ENCODE measurements at regions not wholly inside any gene's neighbourhood (a gene's known extent, or its start where the extent isn't known, plus 50 kb on each side); places are given as distances from the start of the nearest gene placed in this dataset.

- DNase-seq (ENCODE audit: low spot score) = no peak
Observed at GRCh38 chr2:103506812-103507211, 745.0 kb downstream of the TMEM182 start.

- DNase-seq (ENCODE audit: low spot score) = no peak
Observed at GRCh38 chr2:103512442-103512841, 750.6 kb downstream of the TMEM182 start.

- no peak for DNase-seq (ENCODE audit: low spot score)
Observed at GRCh38 chr2:103520547-103520946, 758.7 kb downstream of the TMEM182 start.

- no peak for DNase-seq (ENCODE audit: low spot score)
Observed at GRCh38 chr2:103525756-103526155, 763.9 kb downstream of the TMEM182 start.

- DNase-seq (ENCODE audit: low spot score) = no peak
Observed at GRCh38 chr2:103526757-103527156, 764.9 kb downstream of the TMEM182 start.

GRCh38 chr2:103527278-103527677 lies 765.4 kb downstream of the TMEM182 start:
- no peak for DNase-seq (ENCODE audit: low spot score)

GRCh38 chr2:103529798-103530502 lies 768.1 kb downstream of the TMEM182 start:
- no peak for DNase-seq (ENCODE audit: low spot score)

- DNase-seq (ENCODE audit: low spot score) = no peak
Observed at GRCh38 chr2:103552775-103553174, 790.9 kb downstream of the TMEM182 start.

GRCh38 chr2:103594823-103595222 lies 833.0 kb downstream of the TMEM182 start:
- DNase-seq (ENCODE audit: low spot score) = no peak

GRCh38 chr2:103605071-103605780 lies 843.4 kb downstream of the TMEM182 start:
- DNase-seq (ENCODE audit: low spot score) = no peak

- DNase-seq (ENCODE audit: low spot score) = no peak
Observed at GRCh38 chr2:103615611-103616105, 853.8 kb downstream of the TMEM182 start.

GRCh38 chr2:103616891-103617290 lies 855.1 kb downstream of the TMEM182 start:
- no peak for DNase-seq (ENCODE audit: low spot score)

GRCh38 chr2:103618112-103618511 lies 856.3 kb downstream of the TMEM182 start:
- DNase-seq (ENCODE audit: low spot score) = no peak

- no peak for DNase-seq (ENCODE audit: low spot score)
Observed at GRCh38 chr2:103627301-103627700, 865.5 kb downstream of the TMEM182 start.

- no peak for DNase-seq (ENCODE audit: low spot score)
Observed at GRCh38 chr2:103638978-103639377, 877.1 kb downstream of the TMEM182 start.

- DNase-seq (ENCODE audit: low spot score) = no peak
Observed at GRCh38 chr2:103656558-103656957, 894.7 kb downstream of the TMEM182 start.

GRCh38 chr2:103660519-103660918 lies 898.7 kb downstream of the TMEM182 start:
- no peak for DNase-seq (ENCODE audit: low spot score)

- no peak for DNase-seq (ENCODE audit: low spot score)
Observed at GRCh38 chr2:103660947-103661346, 899.1 kb downstream of the TMEM182 start.

- no peak for DNase-seq (ENCODE audit: low spot score)
Observed at GRCh38 chr2:103664690-103665089, 902.9 kb downstream of the TMEM182 start.

GRCh38 chr2:103667335-103667884 lies 905.6 kb downstream of the TMEM182 start:
- no peak for DNase-seq (ENCODE audit: low spot score)

- no peak for DNase-seq (ENCODE audit: low spot score)
Observed at GRCh38 chr2:103669531-103669930, 907.7 kb downstream of the TMEM182 start.

Measured in activated CD4-positive, alpha-beta T cell treated with anti-CD3 and anti-CD28 coated beads, Interleukin-2, Interleukin-4, amounts not matched to agents 100 ng/mL and 50 ng/mL, durations not matched to agents 16 hours and 8 hours (primary cell).